Endodermal cell (in vitro differentiated cells): ENCODE measurements at regions not wholly inside any gene's neighbourhood (a gene's known extent, or its start where the extent isn't known, plus 50 kb on each side); places are given as distances from the start of the nearest gene placed in this dataset.
A peak's percentile ranks its signal among the peaks of the same experiment; 100 is the strongest.

Experiments used
- DNase-seq: peaks from one replicate; pipeline ENCODE4 v3.0.0-alpha.2; 2017
- H3K27ac ChIP-seq: 2 replicates; pipeline ENCODE4 v1.5.1; 2013; ENCODE audit warnings: mild to moderate bottlenecking, low read depth, low read length, moderate library complexity
- H3K27me3 ChIP-seq: 2 replicates; pipeline ENCODE4 v1.6.1; 2013; ENCODE audit warnings: mild to moderate bottlenecking, low read length, moderate library complexity; ENCODE audit not compliant: insufficient read depth, control insufficient read depth, poor library complexity, severe bottlenecking
- H3K36me3 ChIP-seq: 2 replicates; pipeline ENCODE4 v1.7.0; 2013; ENCODE audit warnings: mild to moderate bottlenecking, low read length, moderate library complexity; ENCODE audit not compliant: control insufficient read depth, insufficient read depth
- H3K4me1 ChIP-seq: one replicate; pipeline ENCODE4 v1.7.0; 2013; ENCODE audit warnings: low read length; ENCODE audit not compliant: control insufficient read depth, insufficient read depth
- H3K4me3 ChIP-seq: 2 replicates; pipeline ENCODE4 v1.5.1; 2013; ENCODE audit warnings: mild to moderate bottlenecking, low read length, moderate library complexity
- H3K9ac ChIP-seq: 2 replicates; pipeline ENCODE4 v1.6.1; 2013; ENCODE audit warnings: mild to moderate bottlenecking, low read length, moderate library complexity; ENCODE audit not compliant: poor library complexity, severe bottlenecking; ENCODE audit errors: extremely low read depth
- H3K9me3 ChIP-seq: 2 replicates; pipeline ENCODE4 v1.6.1; 2013; ENCODE audit warnings: mild to moderate bottlenecking, low read length, moderate library complexity; ENCODE audit not compliant: control insufficient read depth
- H3K27ac Mint-ChIP-seq: 2 replicates; pipeline ENCODE4 v1.8.0; 2020; ENCODE audit warnings: mixed read lengths
- H3K27me3 Mint-ChIP-seq: 2 replicates; pipeline ENCODE4 v1.8.0; 2021; ENCODE audit warnings: mild to moderate bottlenecking, mixed read lengths; ENCODE audit not compliant: insufficient read depth
- H3K36me3 Mint-ChIP-seq: 2 replicates; pipeline ENCODE4 v1.8.0; 2020; ENCODE audit warnings: low read depth, mixed read lengths
- H3K4me1 Mint-ChIP-seq: 2 replicates; pipeline ENCODE4 v1.8.0; 2020; ENCODE audit warnings: mixed read lengths
- H3K4me3 Mint-ChIP-seq: 2 replicates; pipeline ENCODE4 v1.8.0; 2020; ENCODE audit warnings: mild to moderate bottlenecking, moderate library complexity, mixed read lengths
- H3K9me3 Mint-ChIP-seq: 2 replicates; pipeline ENCODE4 v1.8.0; 2020; ENCODE audit warnings: mild to moderate bottlenecking, mixed read lengths
- WGBS, 2 experiments: methylation state at CpG; one replicate each; pipeline versions ENCODE4 v1.1.5 to v1.1.7; 2013; ENCODE audit warnings: missing lambda C conversion rate in 2 of 2, mixed read lengths in 1 of 2; ENCODE audit not compliant: insufficient coverage in 1 of 2, insufficient read length in 1 of 2; 5-methylcytosine and 5-hydroxymethylcytosine counted together
- TF ChIP-seq, protein P1 (sequence below): fragments of 200-600 bp; sonication (generic); conservative IDR thresholded peaks from 2 replicates; pipeline ENCODE4 v1.5.0; 2021; ENCODE audit warnings: antibody characterized with exemption, mild to moderate bottlenecking

GRCh38 chr10:3350205-3350604 is 177.6 kb upstream of the PITRM1 start:
- 87 to 94% methylated on average over 8 to 11 of the region's 11 CpGs for WGBS, 2 experiments
- Histone ChIP-seq H3K4me1 (no peaks in the 10 kb centered on the region), H3K9me3 (no peaks in the 10 kb centered on the region), H3K4me3 (no peak overlapping the region), H3K9ac (no peak overlapping the region), H3K27ac (no peak overlapping the region), H3K27me3 (no peaks in the 10 kb centered on the region), H3K36me3 (no peaks in the 10 kb centered on the region)
- H3K36me3 Mint-ChIP-seq = no peaks in the 10 kb centered on the region
- peaks cover 2% of the 10 kb centered on the region for H3K27me3 Mint-ChIP-seq
- H3K9me3 Mint-ChIP-seq = no peaks in the 10 kb centered on the region
- H3K27ac Mint-ChIP-seq = no peak overlapping the region
- TF ChIP-seq, protein P1, sequence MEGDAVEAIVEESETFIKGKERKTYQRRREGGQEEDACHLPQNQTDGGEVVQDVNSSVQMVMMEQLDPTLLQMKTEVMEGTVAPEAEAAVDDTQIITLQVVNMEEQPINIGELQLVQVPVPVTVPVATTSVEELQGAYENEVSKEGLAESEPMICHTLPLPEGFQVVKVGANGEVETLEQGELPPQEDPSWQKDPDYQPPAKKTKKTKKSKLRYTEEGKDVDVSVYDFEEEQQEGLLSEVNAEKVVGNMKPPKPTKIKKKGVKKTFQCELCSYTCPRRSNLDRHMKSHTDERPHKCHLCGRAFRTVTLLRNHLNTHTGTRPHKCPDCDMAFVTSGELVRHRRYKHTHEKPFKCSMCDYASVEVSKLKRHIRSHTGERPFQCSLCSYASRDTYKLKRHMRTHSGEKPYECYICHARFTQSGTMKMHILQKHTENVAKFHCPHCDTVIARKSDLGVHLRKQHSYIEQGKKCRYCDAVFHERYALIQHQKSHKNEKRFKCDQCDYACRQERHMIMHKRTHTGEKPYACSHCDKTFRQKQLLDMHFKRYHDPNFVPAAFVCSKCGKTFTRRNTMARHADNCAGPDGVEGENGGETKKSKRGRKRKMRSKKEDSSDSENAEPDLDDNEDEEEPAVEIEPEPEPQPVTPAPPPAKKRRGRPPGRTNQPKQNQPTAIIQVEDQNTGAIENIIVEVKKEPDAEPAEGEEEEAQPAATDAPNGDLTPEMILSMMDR = peak; percentile 67
- DNase-seq = peak; percentile 59
- no peak overlapping the region for H3K4me3 Mint-ChIP-seq
- H3K4me1 Mint-ChIP-seq = no peaks in the 10 kb centered on the region

- Histone ChIP-seq H3K36me3 (no peaks in the 10 kb centered on the region), H3K9ac (no peak overlapping the region), H3K4me3 (no peak overlapping the region), H3K27ac (no peak overlapping the region), H3K4me1 (no peaks in the 10 kb centered on the region), H3K9me3 (no peaks in the 10 kb centered on the region), H3K27me3 (no peaks in the 10 kb centered on the region)
- no peaks in the 10 kb centered on the region for H3K36me3 Mint-ChIP-seq
- peaks cover 2% of the 10 kb centered on the region for H3K27me3 Mint-ChIP-seq
- H3K9me3 Mint-ChIP-seq = no peaks in the 10 kb centered on the region
- no peak overlapping the region for H3K27ac Mint-ChIP-seq
- DNase-seq = no peak
- H3K4me1 Mint-ChIP-seq = peaks cover 2% of the 10 kb centered on the region
- 92 to 100% methylated on average over 4 to 6 of the region's 6 CpGs for WGBS, 2 experiments
- no peak overlapping the region for H3K4me3 Mint-ChIP-seq
- TF ChIP-seq, protein P1 = no peak
These were observed 176.0 kb upstream of the PITRM1 start for GRCh38 chr10:3348564-3348963.

DNA sequence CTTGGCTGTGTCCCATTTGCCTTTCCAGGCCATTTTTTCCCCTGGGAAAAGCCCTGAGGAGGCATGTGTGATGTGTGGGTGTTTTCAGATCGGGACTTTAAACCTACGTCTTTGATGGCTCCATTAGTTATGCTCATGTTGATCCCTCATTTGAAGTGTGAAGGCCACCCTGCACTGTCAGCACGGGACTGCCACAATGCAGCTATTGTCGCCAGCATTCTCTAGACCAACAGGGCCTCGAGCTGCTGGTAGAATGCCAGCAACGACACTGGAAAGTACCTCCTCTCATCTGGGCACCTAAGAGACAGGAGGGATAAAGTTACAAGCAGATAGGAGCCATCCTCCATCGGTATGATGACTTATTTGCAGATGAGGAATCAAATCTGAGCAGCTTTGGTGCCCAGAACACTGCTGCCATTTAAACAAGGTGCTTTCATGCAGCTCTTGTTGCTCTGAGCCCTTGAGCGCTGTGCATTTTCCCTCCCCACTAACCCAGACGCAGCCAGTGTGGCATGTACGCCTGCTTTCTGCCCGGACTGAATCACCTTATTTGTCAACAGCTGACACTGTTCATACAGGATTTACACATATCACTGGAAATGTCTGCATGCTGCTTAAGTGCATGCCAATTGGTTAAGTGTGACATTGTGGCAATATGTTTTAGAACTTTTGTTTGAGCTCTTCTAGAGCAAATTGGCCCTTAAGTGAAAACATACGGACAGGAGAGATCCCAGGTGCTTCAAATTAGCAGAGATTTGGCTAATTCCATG is 175.0 kb upstream of the PITRM1 start:
- H3K4me1 ChIP-seq = no peaks in the 10 kb centered on the region
- no peak overlapping the region for H3K4me3 ChIP-seq
- DNase-seq = no peak
- H3K36me3 Mint-ChIP-seq = no peaks in the 10 kb centered on the region
- no peaks in the 10 kb centered on the region for H3K9me3 Mint-ChIP-seq
- 85 to 87% methylated on average over 7 to 12 of the region's 12 CpGs for WGBS, 2 experiments
- no peak overlapping the region for H3K27ac Mint-ChIP-seq
- H3K9ac ChIP-seq = no peak overlapping the region
- H3K27me3 ChIP-seq = no peaks in the 10 kb centered on the region
- H3K4me3 Mint-ChIP-seq = no peak overlapping the region
- no peaks in the 10 kb centered on the region for H3K9me3 ChIP-seq
- H3K27ac ChIP-seq = no peak overlapping the region
- H3K4me1 Mint-ChIP-seq = peaks cover 2% of the 10 kb centered on the region
- no peaks in the 10 kb centered on the region for H3K36me3 ChIP-seq
- peaks cover 2% of the 10 kb centered on the region for H3K27me3 Mint-ChIP-seq
- TF ChIP-seq, protein P1 = no peak
